IMR-90 (cell line): ENCODE measurements at regions not wholly inside any gene's neighbourhood (a gene's known extent, or its start where the extent isn't known, plus 50 kb on each side); places are given as distances from the start of the nearest gene placed in this dataset.

Experiments
- ATAC-seq: fragments of 200-7000 bp; cut with Tn5 transposase; 2 replicates; pipeline ENCODE4 v1.9.1; 2020; ENCODE audit warnings: low read depth, mild to moderate bottlenecking, moderate library complexity
- BruUV-seq: library from RNA; stranded (reverse); fragments of 400-500 nt; replicated peaks from 2 replicates; lab custom pipeline; 2021; lab: Mats Ljungman, UMichigan
- CTCF ChIA-PET: fragments of 300-600 bp; formaldehyde crosslinking; extraction: SDS; loops from one replicate; lab custom pipeline; 2021; ENCODE audit warnings: antibody characterized with exemption; lab: Yijun Ruan, JAX
- POLR2A ChIA-PET: fragments of 300-600 bp; sonication (Branson Sonifier 250); formaldehyde crosslinking; loops from one replicate; lab custom pipeline; 2022; ENCODE audit warnings: antibody characterized with exemption; ENCODE audit not compliant: unreplicated experiment; lab: Charles Lee
- DNase-seq: peaks from one replicate; pipeline ENCODE4 v3.0.0; 2013
- H2AFZ ChIP-seq: replicated peaks from 2 replicates; pipeline ENCODE3; 2013; ENCODE audit warnings: low read length, mild to moderate bottlenecking; ENCODE audit not compliant: poor library complexity
- H2AK5ac ChIP-seq: 2 replicates; pipeline ENCODE4 v1.6.1; 2013; ENCODE audit warnings: low read depth, low read length, inconsistent platforms
- H2AK9ac ChIP-seq: replicated peaks from 2 replicates; pipeline ENCODE3; 2013; ENCODE audit warnings: mild to moderate bottlenecking, low read depth, low read length, moderate library complexity; ENCODE audit not compliant: poor library complexity
- H2BK120ac ChIP-seq: 2 replicates; pipeline ENCODE4 v1.6.1; 2013; ENCODE audit warnings: low read depth, low read length, inconsistent platforms
- H2BK15ac ChIP-seq: 3 replicates; pipeline ENCODE4 v1.6.1; 2013; ENCODE audit warnings: low read depth, low read length, inconsistent platforms
- H2BK20ac ChIP-seq: 2 replicates; pipeline ENCODE4 v1.6.1; 2013; ENCODE audit warnings: low read depth, mild to moderate bottlenecking, inconsistent platforms, low read length, moderate library complexity
- H2BK5ac ChIP-seq: 2 replicates; pipeline ENCODE4 v1.6.1; 2013; ENCODE audit warnings: mild to moderate bottlenecking, low read depth, low read length, inconsistent platforms; ENCODE audit not compliant: poor library complexity, severe bottlenecking
- H3K14ac ChIP-seq: replicated peaks from 2 replicates; pipeline ENCODE4 v1.6.1; 2013; ENCODE audit warnings: low read depth, low read length, inconsistent platforms
- H3K18ac ChIP-seq: 2 replicates; pipeline ENCODE4 v1.6.1; 2013; ENCODE audit warnings: low read depth, low read length, control low read depth
- H3K23ac ChIP-seq: 2 replicates; pipeline ENCODE4 v1.6.1; 2013; ENCODE audit warnings: low read depth, low read length, inconsistent platforms
- H3K27ac ChIP-seq: 2 replicates; pipeline ENCODE4 v1.5.1; 2013; ENCODE audit warnings: mild to moderate bottlenecking, control low read depth, low read length; ENCODE audit not compliant: insufficient read depth
- H3K27me3 ChIP-seq: 2 replicates; pipeline ENCODE4 v1.6.1; 2013; ENCODE audit warnings: low read length; ENCODE audit not compliant: control insufficient read depth, insufficient read depth
- H3K36me3 ChIP-seq: 2 replicates; pipeline ENCODE4 v1.6.1; 2013; ENCODE audit warnings: low read length, mixed read lengths; ENCODE audit not compliant: control insufficient read depth, insufficient read depth
- H3K4ac ChIP-seq: 2 replicates; pipeline ENCODE4 v1.6.1; 2013; ENCODE audit warnings: low read depth, low read length, inconsistent platforms
- H3K4me1 ChIP-seq: 2 replicates; pipeline ENCODE4 v1.6.1; 2013; ENCODE audit warnings: low read length, mixed read lengths; ENCODE audit not compliant: control insufficient read depth, insufficient read depth
- H3K4me2 ChIP-seq: 2 replicates; pipeline ENCODE4 v1.6.1; 2013; ENCODE audit warnings: low read depth, mild to moderate bottlenecking, control low read depth, low read length, moderate library complexity
- H3K4me3 ChIP-seq: 2 replicates; pipeline ENCODE4 v1.5.1; 2013; ENCODE audit warnings: low read depth, mild to moderate bottlenecking, control low read depth, low read length, moderate library complexity; ENCODE audit not compliant: insufficient read depth
- H3K56ac ChIP-seq: 2 replicates; pipeline ENCODE4 v1.6.1; 2013; ENCODE audit warnings: low read length, inconsistent platforms; ENCODE audit not compliant: insufficient read depth; ENCODE audit errors: extremely low read depth
- H3K79me1 ChIP-seq, 2 experiments: 2 replicates each; pipeline ENCODE4 v1.6.1; 2013; ENCODE audit warnings: low read length in 2 of 2, inconsistent platforms in 1 of 2, low read depth in 1 of 2
- H3K9ac ChIP-seq: 2 replicates; pipeline ENCODE4 v1.6.1; 2013; ENCODE audit warnings: low read depth, low read length, control low read depth
- H3K9me1 ChIP-seq: 2 replicates; pipeline ENCODE4 v1.6.1; 2013; ENCODE audit warnings: low read length, inconsistent platforms; ENCODE audit not compliant: insufficient read depth
- H3K9me3 ChIP-seq: 2 replicates; pipeline ENCODE4 v1.6.1; 2013; ENCODE audit warnings: low read length; ENCODE audit not compliant: control insufficient read depth, insufficient read depth
- H4K20me1 ChIP-seq: 2 replicates; pipeline ENCODE4 v1.6.1; 2013; ENCODE audit warnings: low read length, inconsistent platforms; ENCODE audit not compliant: insufficient read depth
- H4K5ac ChIP-seq: 2 replicates; pipeline ENCODE4 v1.6.1; 2013; ENCODE audit warnings: mild to moderate bottlenecking, low read depth, low read length, control low read depth
- H4K8ac ChIP-seq, 2 experiments: 2 replicates each; pipeline ENCODE4 v1.6.1; 2013; ENCODE audit warnings: low read depth in 2 of 2, low read length in 2 of 2, control low read depth in 1 of 2, inconsistent platforms in 1 of 2
- H4K91ac ChIP-seq: 2 replicates; pipeline ENCODE4 v1.6.1; 2013; ENCODE audit warnings: low read depth, low read length, inconsistent platforms; ENCODE audit not compliant: insufficient read depth
- BHLHE40 ChIP-seq: fragments of 150-350 bp; IDR thresholded peaks from 2 replicates; pipeline ENCODE4 v1.6.1; 2016; ENCODE audit warnings: mild to moderate bottlenecking, low read depth, low read length
- CEBPB ChIP-seq: IDR thresholded peaks from 2 replicates; pipeline ENCODE4 v1.6.1; 2012; ENCODE audit warnings: low read depth, low read length, improper control_type of control experiment
- CHD1 ChIP-seq: IDR thresholded peaks from 2 replicates; pipeline ENCODE4 v1.6.1; 2012; ENCODE audit warnings: low read depth, low read length, improper control_type of control experiment
- FOS ChIP-seq: fragments of 150-350 bp; IDR thresholded peaks from 2 replicates; pipeline ENCODE4 v1.6.1; 2016; ENCODE audit warnings: low read depth, low read length
- MAFK ChIP-seq: IDR thresholded peaks from 2 replicates; pipeline ENCODE4 v1.6.1; 2012; ENCODE audit warnings: low read depth, low read length, improper control_type of control experiment
- MAZ ChIP-seq: IDR thresholded peaks from 2 replicates; pipeline ENCODE4 v1.6.1; 2012; ENCODE audit warnings: low read depth, mild to moderate bottlenecking, low read length, improper control_type of control experiment, moderate library complexity, borderline replicate concordance
- MXI1 ChIP-seq: IDR thresholded peaks from 2 replicates; pipeline ENCODE4 v1.6.1; 2012; ENCODE audit warnings: low read depth, mild to moderate bottlenecking, low read length, moderate library complexity, borderline replicate concordance
- NFE2L2 ChIP-seq: fragments of 150-350 bp; IDR thresholded peaks from 2 replicates; pipeline ENCODE4 v1.6.1; 2016; ENCODE audit warnings: low read depth, mild to moderate bottlenecking, low read length
- POLR2A ChIP-seq: IDR thresholded peaks from 2 replicates; pipeline ENCODE4 v1.6.1; 2012; ENCODE audit warnings: mild to moderate bottlenecking, low read depth, low read length
- RAD21 ChIP-seq: IDR thresholded peaks from 2 replicates; pipeline ENCODE4 v1.6.1; 2012; ENCODE audit warnings: low read length, improper control_type of control experiment
- RCOR1 ChIP-seq: IDR thresholded peaks from 2 replicates; pipeline ENCODE4 v1.6.1; 2012; ENCODE audit warnings: mild to moderate bottlenecking, low read length, improper control_type of control experiment; ENCODE audit not compliant: insufficient replicate concordance
- RFX5 ChIP-seq: IDR thresholded peaks from 2 replicates; pipeline ENCODE4 v1.8.0; 2012; ENCODE audit warnings: low read depth, mild to moderate bottlenecking, low read length, moderate library complexity
- SMC3 ChIP-seq: fragments of 150-350 bp; IDR thresholded peaks from 2 replicates; pipeline ENCODE4 v1.6.1; 2016; ENCODE audit warnings: low read depth, mild to moderate bottlenecking, antibody characterized with exemption, low read length, moderate library complexity
- WGBS, 2 experiments: methylation state at CpG; one replicate each; pipeline versions ENCODE4 v1.1.5 to v1.1.7; 2013; ENCODE audit warnings: missing lambda C conversion rate in 2 of 2; ENCODE audit not compliant: insufficient read length in 1 of 2; ENCODE audit errors: extremely low coverage in 2 of 2; 5-methylcytosine and 5-hydroxymethylcytosine counted together
- dilution Hi-C: fragments of 300-500 bp; cut with HindIII; formaldehyde crosslinking; loops from one replicate; pipeline ENCODE4 v1.14.3; 2018; ENCODE audit warnings: low sequenced_read_pairs; ENCODE audit not compliant: unreplicated experiment
- in situ Hi-C: fragments of 300-500 bp; cut with MboI; formaldehyde crosslinking; loops from 3 replicates; pipeline ENCODE4 v1.14.3; 2019; ENCODE audit warnings: low sequenced_read_pairs, inconsistent platforms, mixed read lengths
- intact Hi-C: fragments of 100-400 bp; cut with micrococcal nuclease; formaldehyde crosslinking; loops from 2 replicates; pipeline ENCODE4 v1.10.0; 2022
- TF ChIP-seq, protein P1 (sequence below): conservative IDR thresholded peaks from 2 replicates; pipeline ENCODE4 v1.5.1; 2012; ENCODE audit warnings: mild to moderate bottlenecking, low read depth, low read length, improper control_type of control experiment
- TF ChIP-seq, protein P2 (sequence below): fragments of 150-350 bp; IDR thresholded peaks from 2 replicates; pipeline ENCODE4 v1.6.1; 2017; ENCODE audit warnings: mild to moderate bottlenecking, antibody characterized with exemption, low read length, low read depth
- TF ChIP-seq, protein P3 (sequence below): fragments of 150-350 bp; IDR thresholded peaks from 2 replicates; pipeline ENCODE4 v1.6.1; 2016; ENCODE audit warnings: low read depth, mild to moderate bottlenecking, low read length, moderate library complexity, borderline replicate concordance

DNA sequence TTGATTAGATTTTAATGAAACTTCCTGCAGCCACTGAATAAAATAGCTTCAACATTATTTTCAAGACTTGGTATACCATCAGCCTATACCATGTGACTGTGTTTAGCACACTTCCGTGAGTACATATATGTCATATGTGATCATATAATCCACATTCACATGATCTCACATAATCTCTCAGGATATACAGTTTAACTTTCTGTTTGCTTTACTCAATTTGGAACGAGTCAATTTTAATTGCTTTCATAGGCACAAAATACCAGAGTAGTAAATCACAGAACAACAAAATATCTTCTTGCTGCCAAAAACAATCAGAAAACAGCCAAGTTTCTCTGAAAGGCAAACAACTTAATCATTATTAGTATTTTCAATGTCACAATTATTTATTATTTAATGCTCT, 731.1 kb upstream of the DIAPH2 start:
- Histone ChIP-seq H3K23ac (no peak overlapping the region), H2AK9ac (no peak overlapping the region), H3K4me1 (no peaks in the 10 kb centered on the region), H3K9me1 (no peaks in the 10 kb centered on the region), H3K36me3 (no peaks in the 10 kb centered on the region), H4K8ac (no peak overlapping the region), H4K91ac (no peak overlapping the region), H3K9me3 (peaks cover 2% of the 10 kb centered on the region; the same call in 1 of the 2 replicates), H3K27ac (no peak overlapping the region), H3K18ac (no peak overlapping the region), H4K5ac (no peak overlapping the region), H3K27me3 (no peaks in the 10 kb centered on the region), H2BK15ac (no peak overlapping the region), H2AK5ac (no peak overlapping the region), H2BK5ac (no peak overlapping the region), H3K79me1 (no peaks in the 10 kb centered on the region), H3K14ac (no peak overlapping the region), H2BK20ac (no peak overlapping the region), H2AFZ (no peak overlapping the region), H4K20me1 (no peaks in the 10 kb centered on the region), H2BK120ac (no peak overlapping the region), H3K9ac (no peak overlapping the region), H3K4me3 (no peak overlapping the region), H3K4me2 (no peak overlapping the region), H3K4ac (no peak overlapping the region), H3K56ac (no peak overlapping the region)
- DNase-seq (no peak), ATAC-seq (no peak)
- dilution Hi-C loops (no loop called here), intact Hi-C loops (no loop called here), in situ Hi-C loops (no loop called here)
- BruUV-seq = no TSS peak
- POLR2A ChIA-PET = no interaction called here
- WGBS, 2 experiments = no CpG with 5 or more reads among the region's 2 CpGs
- CTCF ChIA-PET = no interaction called here
- TF ChIP-seq, protein P1, sequence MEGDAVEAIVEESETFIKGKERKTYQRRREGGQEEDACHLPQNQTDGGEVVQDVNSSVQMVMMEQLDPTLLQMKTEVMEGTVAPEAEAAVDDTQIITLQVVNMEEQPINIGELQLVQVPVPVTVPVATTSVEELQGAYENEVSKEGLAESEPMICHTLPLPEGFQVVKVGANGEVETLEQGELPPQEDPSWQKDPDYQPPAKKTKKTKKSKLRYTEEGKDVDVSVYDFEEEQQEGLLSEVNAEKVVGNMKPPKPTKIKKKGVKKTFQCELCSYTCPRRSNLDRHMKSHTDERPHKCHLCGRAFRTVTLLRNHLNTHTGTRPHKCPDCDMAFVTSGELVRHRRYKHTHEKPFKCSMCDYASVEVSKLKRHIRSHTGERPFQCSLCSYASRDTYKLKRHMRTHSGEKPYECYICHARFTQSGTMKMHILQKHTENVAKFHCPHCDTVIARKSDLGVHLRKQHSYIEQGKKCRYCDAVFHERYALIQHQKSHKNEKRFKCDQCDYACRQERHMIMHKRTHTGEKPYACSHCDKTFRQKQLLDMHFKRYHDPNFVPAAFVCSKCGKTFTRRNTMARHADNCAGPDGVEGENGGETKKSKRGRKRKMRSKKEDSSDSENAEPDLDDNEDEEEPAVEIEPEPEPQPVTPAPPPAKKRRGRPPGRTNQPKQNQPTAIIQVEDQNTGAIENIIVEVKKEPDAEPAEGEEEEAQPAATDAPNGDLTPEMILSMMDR = no peak
- TF ChIP-seq CEBPB = no peak
- TF ChIP-seq, protein P2, sequence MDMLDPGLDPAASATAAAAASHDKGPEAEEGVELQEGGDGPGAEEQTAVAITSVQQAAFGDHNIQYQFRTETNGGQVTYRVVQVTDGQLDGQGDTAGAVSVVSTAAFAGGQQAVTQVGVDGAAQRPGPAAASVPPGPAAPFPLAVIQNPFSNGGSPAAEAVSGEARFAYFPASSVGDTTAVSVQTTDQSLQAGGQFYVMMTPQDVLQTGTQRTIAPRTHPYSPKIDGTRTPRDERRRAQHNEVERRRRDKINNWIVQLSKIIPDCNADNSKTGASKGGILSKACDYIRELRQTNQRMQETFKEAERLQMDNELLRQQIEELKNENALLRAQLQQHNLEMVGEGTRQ = no peak
- TF ChIP-seq BHLHE40 = no peak
- no peak for TF ChIP-seq POLR2A
- no peak for TF ChIP-seq CHD1
- no peak for TF ChIP-seq MXI1
- TF ChIP-seq RCOR1 = no peak
- TF ChIP-seq RAD21 = no peak
- TF ChIP-seq, protein P3, sequence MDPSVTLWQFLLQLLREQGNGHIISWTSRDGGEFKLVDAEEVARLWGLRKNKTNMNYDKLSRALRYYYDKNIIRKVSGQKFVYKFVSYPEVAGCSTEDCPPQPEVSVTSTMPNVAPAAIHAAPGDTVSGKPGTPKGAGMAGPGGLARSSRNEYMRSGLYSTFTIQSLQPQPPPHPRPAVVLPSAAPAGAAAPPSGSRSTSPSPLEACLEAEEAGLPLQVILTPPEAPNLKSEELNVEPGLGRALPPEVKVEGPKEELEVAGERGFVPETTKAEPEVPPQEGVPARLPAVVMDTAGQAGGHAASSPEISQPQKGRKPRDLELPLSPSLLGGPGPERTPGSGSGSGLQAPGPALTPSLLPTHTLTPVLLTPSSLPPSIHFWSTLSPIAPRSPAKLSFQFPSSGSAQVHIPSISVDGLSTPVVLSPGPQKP = no peak
- TF ChIP-seq NFE2L2 = no peak
- TF ChIP-seq FOS = no peak
- no peak for TF ChIP-seq MAFK
- no peak for TF ChIP-seq SMC3
- TF ChIP-seq MAZ = no peak
- TF ChIP-seq RFX5 = no peak
